Subcutaneous abdominal adipose tissue (tissue), 5 donors: ENCODE measurements at regions not wholly inside any gene's neighbourhood (a gene's known extent, or its start where the extent isn't known, plus 50 kb on each side); places are given as distances from the start of the nearest gene placed in this dataset.

Experiments
- H3K27ac ChIP-seq: one replicate; pipeline ENCODE4 v1.7.0; 2013; ENCODE audit warnings: low read depth, mild to moderate bottlenecking, inconsistent platforms, low read length, moderate library complexity
- H3K27me3 ChIP-seq, 5 donors: one replicate each; pipeline ENCODE4 v1.7.0; 2013; ENCODE audit warnings: low read length in 5 of 5, inconsistent platforms in 1 of 5; ENCODE audit not compliant: control insufficient read depth in 5 of 5, insufficient read depth in 4 of 5
- H3K36me3 ChIP-seq, 5 donors: one replicate each; pipeline ENCODE4 v1.7.0; 2013; ENCODE audit warnings: low read length in 5 of 5; ENCODE audit not compliant: control insufficient read depth in 5 of 5, insufficient read depth in 5 of 5
- H3K4me1 ChIP-seq, 5 donors: one replicate each; pipeline ENCODE4 v1.7.0; 2013; ENCODE audit warnings: low read length in 5 of 5, mild to moderate bottlenecking in 3 of 5, moderate library complexity in 1 of 5; ENCODE audit not compliant: control insufficient read depth in 5 of 5, insufficient read depth in 5 of 5
- H3K4me3 ChIP-seq, 5 donors: one replicate each; pipeline ENCODE4 v1.7.0; 2013; ENCODE audit warnings: low read length in 5 of 5, low read depth in 1 of 5
- H3K9ac ChIP-seq, 5 donors: one replicate each; pipeline ENCODE4 v1.7.0; 2013; ENCODE audit warnings: low read length in 5 of 5, mild to moderate bottlenecking in 4 of 5, moderate library complexity in 3 of 5
- H3K9me3 ChIP-seq, 5 donors: one replicate each; pipeline ENCODE4 v1.7.0; 2013; ENCODE audit warnings: low read length in 5 of 5; ENCODE audit not compliant: control insufficient read depth in 5 of 5
- donor health status: healthy.
- donor health status: healthy.
- donor health status: healthy.
- donor health status: healthy.
- donor health status: healthy.

- Histone ChIP-seq H3K4me1 (peaks cover 3 to 48% (median 39%) of the 10 kb centered on the region in 5 donors), H3K9ac (no peak overlapping the region), H3K4me3 (peak overlapping the region in 1 of 5 donors; percentile 45), H3K27me3 (no peaks in the 10 kb centered on the region), H3K27ac (no peak overlapping the region), H3K36me3 (no peaks in the 10 kb centered on the region), H3K9me3 (no peaks in the 10 kb centered on the region)
Measured at GRCh38 chr18:24991141-24992060, 360.6 kb downstream of the ZNF521 start.

DNA sequence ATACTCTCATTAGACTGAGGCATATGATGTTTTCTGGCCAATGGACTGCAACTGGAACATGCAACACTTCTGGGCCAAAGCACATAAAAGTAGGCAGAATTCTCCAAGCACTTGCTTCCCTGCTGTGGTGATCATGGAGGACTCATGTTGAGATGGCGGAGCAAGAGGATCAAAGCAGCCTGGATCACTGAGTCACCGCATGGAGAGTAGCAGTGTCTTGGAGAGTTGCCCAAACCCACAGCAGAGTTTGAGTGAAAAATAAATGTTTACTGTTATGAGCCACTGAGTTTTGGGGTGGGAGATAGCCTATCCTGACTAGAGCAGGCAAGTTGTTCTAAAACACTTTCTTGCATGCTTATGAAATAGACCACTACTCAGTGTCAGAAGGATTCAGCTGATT lies 359.5 kb downstream of the ZNF521 start:
- H3K4me1 ChIP-seq = peaks cover 3 to 37% (median 31%) of the 10 kb centered on the region in 5 donors
- no peak overlapping the region for H3K4me3 ChIP-seq
- no peaks in the 10 kb centered on the region for H3K27me3 ChIP-seq
- no peak overlapping the region for H3K9ac ChIP-seq
- no peaks in the 10 kb centered on the region for H3K36me3 ChIP-seq
- no peaks in the 10 kb centered on the region for H3K9me3 ChIP-seq
- H3K27ac ChIP-seq = no peak overlapping the region

GRCh38 chr18:24993628-24994027 lies 358.3 kb downstream of the ZNF521 start:
- Histone ChIP-seq H3K9ac (no peak overlapping the region), H3K4me3 (no peak overlapping the region), H3K9me3 (no peaks in the 10 kb centered on the region), H3K27ac (no peak overlapping the region), H3K4me1 (peaks cover 3 to 26% (median 19%) of the 10 kb centered on the region in 5 donors), H3K27me3 (no peaks in the 10 kb centered on the region), H3K36me3 (no peaks in the 10 kb centered on the region)

GRCh38 chr18:24995056-24995455 lies 356.9 kb downstream of the ZNF521 start:
- Histone ChIP-seq H3K9ac (no peak overlapping the region), H3K9me3 (peaks cover 0 to 12% (median 6%) of the 10 kb centered on the region in 5 donors), H3K4me1 (peaks cover 3 to 20% (median 17%) of the 10 kb centered on the region in 5 donors), H3K27ac (no peak overlapping the region), H3K27me3 (no peaks in the 10 kb centered on the region), H3K36me3 (no peaks in the 10 kb centered on the region), H3K4me3 (no peak overlapping the region)

DNA sequence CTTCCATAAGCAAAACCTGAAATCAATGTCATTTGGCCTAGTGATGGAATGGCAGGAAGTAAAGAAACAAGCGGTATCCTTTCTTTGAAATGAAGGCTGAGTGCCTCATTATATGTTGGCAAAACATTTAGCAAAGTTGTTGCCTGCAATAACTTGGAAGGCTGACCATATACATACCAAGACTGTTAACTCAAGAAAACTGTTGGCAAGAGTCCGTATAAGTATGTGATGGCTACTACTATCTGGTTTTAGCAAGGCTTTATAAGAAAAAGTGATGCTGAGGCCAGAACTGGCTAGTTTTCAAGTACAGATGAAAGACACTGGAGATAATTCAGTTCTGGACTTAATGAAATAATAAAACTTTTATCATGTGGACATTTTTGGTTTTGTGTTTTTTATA lies 356.2 kb downstream of the ZNF521 start:
- no peak overlapping the region for H3K27ac ChIP-seq
- H3K4me3 ChIP-seq = no peak overlapping the region
- no peak overlapping the region for H3K9ac ChIP-seq
- peaks cover 0 to 12% (median 6%) of the 10 kb centered on the region in 5 donors for H3K9me3 ChIP-seq
- no peaks in the 10 kb centered on the region for H3K36me3 ChIP-seq
- H3K27me3 ChIP-seq = no peaks in the 10 kb centered on the region
- peaks cover 3 to 13% (median 11%) of the 10 kb centered on the region in 5 donors for H3K4me1 ChIP-seq

- no peak overlapping the region for H3K27ac ChIP-seq
- H3K27me3 ChIP-seq = no peaks in the 10 kb centered on the region
- H3K4me1 ChIP-seq = no peaks in the 10 kb centered on the region
Measured at GRCh38 chr18:24999650-25000267, 352.2 kb downstream of the ZNF521 start.

GRCh38 chr18:25001803-25002202 lies 350.2 kb downstream of the ZNF521 start:
- H3K27ac ChIP-seq = no peak overlapping the region
- H3K27me3 ChIP-seq = no peaks in the 10 kb centered on the region
- no peak overlapping the region for H3K4me3 ChIP-seq
- peaks cover 0 to 12% (median 6%) of the 10 kb centered on the region in 5 donors for H3K9me3 ChIP-seq
- H3K4me1 ChIP-seq = peaks cover 0 to 11% (median 0%) of the 10 kb centered on the region in 5 donors
- H3K36me3 ChIP-seq = no peaks in the 10 kb centered on the region
- no peak overlapping the region for H3K9ac ChIP-seq

More at GRCh38 chr18:24999650-25000267, 352.2 kb downstream of the ZNF521 start:
- no peak overlapping the region for H3K9ac ChIP-seq
- H3K4me3 ChIP-seq = no peak overlapping the region
- peaks cover 0 to 12% (median 6%) of the 10 kb centered on the region in 5 donors for H3K9me3 ChIP-seq
- H3K36me3 ChIP-seq = no peaks in the 10 kb centered on the region

DNA sequence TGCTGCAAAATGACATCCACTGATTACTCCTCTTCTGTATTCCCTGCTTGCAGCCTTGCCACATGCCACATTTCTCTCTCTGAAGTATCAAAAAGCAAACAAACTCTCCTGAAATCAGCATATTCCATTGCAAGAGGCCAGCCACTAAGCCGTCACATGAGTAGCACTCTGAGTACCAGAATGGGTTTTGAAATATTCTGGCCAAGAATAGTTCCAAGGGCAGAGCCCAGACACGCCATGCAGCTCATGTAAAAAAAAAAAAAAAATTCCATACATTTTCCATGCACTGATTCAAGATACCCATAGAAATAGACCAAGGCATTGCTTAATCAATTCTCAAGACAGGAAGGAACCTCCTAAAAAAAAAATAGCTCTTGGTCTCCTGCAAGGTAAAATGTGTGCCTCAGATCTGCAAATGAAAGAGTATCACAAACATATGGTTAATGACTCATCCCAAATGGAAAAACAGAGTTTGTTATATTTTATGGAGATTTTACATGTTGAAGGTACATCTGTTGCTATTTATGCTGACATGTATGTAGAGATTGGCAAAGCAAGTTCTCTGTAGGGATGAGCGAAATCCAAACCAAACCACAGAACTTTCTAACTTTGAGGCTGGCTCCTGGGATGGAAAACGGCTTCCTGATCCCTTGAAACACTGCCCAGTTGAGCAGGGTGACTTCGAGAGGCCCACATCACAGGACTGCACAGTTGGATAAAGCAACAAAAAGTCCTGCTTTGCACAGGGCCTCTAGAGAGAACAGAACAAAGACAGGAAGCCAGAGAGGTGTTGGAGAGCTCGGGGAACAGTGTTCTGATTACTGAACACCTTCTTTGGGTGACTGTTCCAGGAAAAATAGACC lies 346.2 kb downstream of the ZNF521 start:
- Histone ChIP-seq H3K27me3 (no peaks in the 10 kb centered on the region), H3K36me3 (no peaks in the 10 kb centered on the region), H3K4me3 (no peak overlapping the region), H3K27ac (no peak overlapping the region), H3K9ac (no peak overlapping the region), H3K4me1 (peaks cover 0 to 11% (median 0%) of the 10 kb centered on the region in 5 donors), H3K9me3 (peaks cover 0 to 6% (median 5%) of the 10 kb centered on the region in 5 donors)

DNA sequence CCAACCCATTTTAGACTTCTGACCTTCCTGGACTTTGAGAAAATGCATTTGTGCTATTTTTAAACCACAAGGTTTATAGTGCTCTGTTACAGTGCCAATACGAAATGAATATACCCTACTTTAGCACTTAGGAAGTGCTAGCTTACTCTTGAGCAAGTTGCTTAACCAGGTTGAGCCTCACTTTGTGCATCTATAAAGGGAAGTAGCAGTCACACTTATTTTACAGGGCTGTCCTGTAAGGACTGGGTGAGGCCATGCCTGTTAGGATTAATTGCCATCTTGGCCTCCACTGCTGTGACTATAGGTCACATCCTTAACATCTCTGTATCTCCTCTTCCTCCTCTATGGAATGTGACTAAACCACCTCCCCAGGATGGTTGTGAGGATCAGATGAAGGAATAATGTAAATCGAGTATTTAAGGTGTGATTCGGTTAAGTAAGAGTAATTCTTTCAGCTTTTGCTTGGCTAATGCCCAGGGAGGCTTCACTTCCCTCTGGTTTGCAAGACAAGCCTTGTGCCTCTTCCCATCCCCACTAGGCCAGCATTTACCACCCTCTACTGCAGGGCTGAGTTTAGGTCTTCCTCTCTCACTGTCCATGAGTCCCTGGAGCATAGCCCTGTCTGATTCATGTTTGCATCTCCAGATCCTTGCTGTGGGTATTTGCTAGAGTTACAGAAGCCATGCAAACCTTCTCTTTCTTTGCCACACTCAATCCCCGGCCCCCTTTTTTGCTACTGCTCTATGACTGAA lies 341.2 kb downstream of the ZNF521 start:
- Histone ChIP-seq H3K9me3 (peaks cover 0 to 9% (median 6%) of the 10 kb centered on the region in 5 donors), H3K4me3 (no peak overlapping the region), H3K36me3 (no peaks in the 10 kb centered on the region), H3K27me3 (no peaks in the 10 kb centered on the region), H3K9ac (no peak overlapping the region), H3K4me1 (peaks cover 0 to 7% (median 0%) of the 10 kb centered on the region in 5 donors), H3K27ac (no peak overlapping the region)
